ENCODE measurements at regions not wholly inside any gene's neighbourhood (a gene's known extent, or its start where the extent isn't known, plus 50 kb on each side); places are given as distances from the start of the nearest gene placed in this dataset.

- DNase-seq (ENCODE audit: low read depth in 2 of 2) = no peak
- Histone ChIP-seq H3K9me3 (ENCODE audit: control insufficient read depth, insufficient read depth, low read depth, low read length) (no peaks in the 10 kb centered on the region), H2AFZ (ENCODE audit: low read length) (no peak overlapping the region), H3K9ac (ENCODE audit: insufficient read depth, low read length) (no peak overlapping the region), H4K20me1 (ENCODE audit: control insufficient read depth, extremely low read depth, insufficient read depth, low read length) (no peaks in the 10 kb centered on the region), H3K27ac (ENCODE audit: insufficient read depth, low read length) (no peak overlapping the region), H3K27me3 (ENCODE audit: control insufficient read depth, insufficient read depth, low read length) (no peaks in the 10 kb centered on the region), H3K4me1 (ENCODE audit: control insufficient read depth, extremely low read depth, insufficient read depth, low read length) (no peaks in the 10 kb centered on the region), H3K4me2 (ENCODE audit: extremely low read depth, insufficient read depth, low read length) (no peak overlapping the region), H3K4me3 (replicated peaks in 1 of 4; ENCODE audit: control extremely low read depth in 1 of 4, insufficient read depth in 1 of 4, low read depth in 3 of 4, low read length in 4 of 4) (no peak overlapping the region), H3K36me3 (ENCODE audit: control insufficient read depth, insufficient read depth, low read length) (no peaks in the 10 kb centered on the region), H3K79me2 (ENCODE audit: control insufficient read depth, insufficient read depth, low read length) (no peaks in the 10 kb centered on the region)
- TF ChIP-seq CTCF (conservative IDR thresholded peaks at IDR 0.05 in 1 of 2, IDR thresholded peaks at IDR 0.05 in 1 of 2; ENCODE audit: low read depth in 1 of 2, low read length in 2 of 2) = no peak
- TF ChIP-seq EZH2 (IDR thresholded peaks at IDR 0.05; ENCODE audit: low read length, missing control alignments) = no peak
Measured at GRCh38 chr12:112591488-112591887, 172.7 kb downstream of the PTPN11 start.

DNA sequence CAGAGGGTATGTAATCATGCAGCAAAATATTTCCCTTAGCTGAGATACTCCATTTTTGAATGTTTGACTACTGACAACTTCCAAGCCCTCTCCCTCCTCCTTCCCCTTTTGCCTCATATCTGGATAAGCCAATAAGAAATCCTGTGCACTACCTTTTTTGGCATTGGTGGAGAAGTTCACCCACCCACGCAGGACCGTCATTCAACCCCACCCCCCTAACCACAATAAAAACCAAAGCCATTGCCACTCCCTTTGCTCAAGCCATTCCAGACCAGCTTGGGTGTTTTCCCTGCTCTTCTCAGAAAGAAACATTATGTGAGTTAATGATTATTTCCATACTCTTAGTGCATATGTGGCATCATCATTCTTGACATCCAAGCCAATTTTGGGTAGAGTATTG is 176.7 kb downstream of the PTPN11 start:
- Histone ChIP-seq H3K9ac (ENCODE audit: insufficient read depth, low read length) (no peak overlapping the region), H4K20me1 (ENCODE audit: control insufficient read depth, extremely low read depth, insufficient read depth, low read length) (no peaks in the 10 kb centered on the region), H3K9me3 (ENCODE audit: control insufficient read depth, insufficient read depth, low read depth, low read length) (no peaks in the 10 kb centered on the region), H3K4me1 (ENCODE audit: control insufficient read depth, extremely low read depth, insufficient read depth, low read length) (no peaks in the 10 kb centered on the region), H3K27ac (ENCODE audit: insufficient read depth, low read length) (no peak overlapping the region), H3K4me3 (replicated peaks in 1 of 4; ENCODE audit: control extremely low read depth in 1 of 4, insufficient read depth in 1 of 4, low read depth in 3 of 4, low read length in 4 of 4) (no peak overlapping the region), H3K36me3 (ENCODE audit: control insufficient read depth, insufficient read depth, low read length) (no peaks in the 10 kb centered on the region), H3K27me3 (ENCODE audit: control insufficient read depth, insufficient read depth, low read length) (no peaks in the 10 kb centered on the region), H3K4me2 (ENCODE audit: extremely low read depth, insufficient read depth, low read length) (no peak overlapping the region), H3K79me2 (ENCODE audit: control insufficient read depth, insufficient read depth, low read length) (no peaks in the 10 kb centered on the region), H2AFZ (ENCODE audit: low read length) (no peak overlapping the region)
- TF ChIP-seq CTCF (conservative IDR thresholded peaks at IDR 0.05 in 1 of 2, IDR thresholded peaks at IDR 0.05 in 1 of 2; ENCODE audit: low read depth in 1 of 2, low read length in 2 of 2) (no peak), EZH2 (IDR thresholded peaks at IDR 0.05; ENCODE audit: low read length, missing control alignments) (no peak)
- no peak for DNase-seq (ENCODE audit: low read depth in 2 of 2)

DNA sequence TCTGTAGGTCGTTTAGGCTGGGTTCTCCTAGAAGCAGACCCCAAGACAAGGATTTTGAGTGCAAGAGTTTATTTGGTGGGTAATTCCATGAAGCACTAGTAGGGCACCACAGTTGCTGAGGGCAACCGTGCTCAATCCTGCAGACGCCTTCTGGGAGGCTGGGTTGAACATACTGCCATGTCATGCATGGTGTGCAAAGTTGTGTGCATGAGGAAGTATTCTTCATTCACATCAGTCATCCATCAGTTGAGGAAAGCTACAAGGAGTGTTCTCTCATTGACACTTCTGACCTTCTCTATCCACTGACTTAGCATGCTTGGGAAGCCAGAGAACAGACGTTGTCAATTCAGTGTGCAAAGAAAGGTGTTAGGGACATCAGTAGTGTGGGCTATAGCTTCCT is 179.2 kb downstream of the PTPN11 start:
- Histone ChIP-seq H3K4me2 (ENCODE audit: extremely low read depth, insufficient read depth, low read length) (no peak overlapping the region), H3K27ac (ENCODE audit: insufficient read depth, low read length) (no peak overlapping the region), H3K36me3 (ENCODE audit: control insufficient read depth, insufficient read depth, low read length) (no peaks in the 10 kb centered on the region), H3K9ac (ENCODE audit: insufficient read depth, low read length) (no peak overlapping the region), H3K9me3 (ENCODE audit: control insufficient read depth, insufficient read depth, low read depth, low read length) (no peaks in the 10 kb centered on the region), H3K79me2 (ENCODE audit: control insufficient read depth, insufficient read depth, low read length) (no peaks in the 10 kb centered on the region), H3K4me3 (replicated peaks in 1 of 4; ENCODE audit: control extremely low read depth in 1 of 4, insufficient read depth in 1 of 4, low read depth in 3 of 4, low read length in 4 of 4) (no peak overlapping the region), H3K27me3 (ENCODE audit: control insufficient read depth, insufficient read depth, low read length) (no peaks in the 10 kb centered on the region), H4K20me1 (ENCODE audit: control insufficient read depth, extremely low read depth, insufficient read depth, low read length) (no peaks in the 10 kb centered on the region), H2AFZ (ENCODE audit: low read length) (no peak overlapping the region), H3K4me1 (ENCODE audit: control insufficient read depth, extremely low read depth, insufficient read depth, low read length) (no peaks in the 10 kb centered on the region)
- no peak for DNase-seq (ENCODE audit: low read depth in 2 of 2)
- no peak for TF ChIP-seq CTCF (conservative IDR thresholded peaks at IDR 0.05 in 1 of 2, IDR thresholded peaks at IDR 0.05 in 1 of 2; ENCODE audit: low read depth in 1 of 2, low read length in 2 of 2)
- TF ChIP-seq EZH2 (IDR thresholded peaks at IDR 0.05; ENCODE audit: low read length, missing control alignments) = no peak
